ENCODE measurements at regions not wholly inside any gene's neighbourhood (a gene's known extent, or its start where the extent isn't known, plus 50 kb on each side); places are given as distances from the start of the nearest gene placed in this dataset.

- no peak for TF ChIP-seq CTCF (IDR thresholded peaks at IDR 0.05; ENCODE audit: low read depth, low read length, poor library complexity, severe bottlenecking)
- no peak for TF ChIP-seq EZH2phosphoT487 (IDR thresholded peaks at IDR 0.05; ENCODE audit: borderline replicate concordance, low read length)
Observed at GRCh38 chr9:4357929-4358328, 58.1 kb upstream of the GLIS3 start.

All from DOHH2 (cell line).